ENCODE measurements at regions not wholly inside any gene's neighbourhood (a gene's known extent, or its start where the extent isn't known, plus 50 kb on each side); places are given as distances from the start of the nearest gene placed in this dataset.
"Not testable (repeated sequence)": the region's sequence is repeated elsewhere in the genome, so short reads cannot be mapped to it uniquely, and the experiment has no call there.

GRCh38 chr5:39532511-39532910 lies 107.7 kb upstream of the DAB2 start:
- no peak for ATAC-seq (replicated peaks in 1 of 2)

GRCh38 chr5:39531306-39531705 lies 106.5 kb upstream of the DAB2 start:
- Mint-ChIP-seq H3K27ac (no peak overlapping the region), H3K4me1 (ENCODE audit: low read depth) (no peaks in the 10 kb centered on the region), H3K4me3 (no peak overlapping the region), H3K9me3 (no peaks in the 10 kb centered on the region), H3K27me3 (ENCODE audit: low read depth) (peaks cover 7% of the 10 kb centered on the region), H3K36me3 (ENCODE audit: insufficient read depth in 2 of 2) (no peaks in the 10 kb centered on the region)
- ATAC-seq (replicated peaks in 1 of 2) (no peak), DNase-seq (no peak)

More at GRCh38 chr5:39532511-39532910, 107.7 kb upstream of the DAB2 start:
- Mint-ChIP-seq H3K27ac (no peak overlapping the region), H3K4me1 (ENCODE audit: low read depth) (no peaks in the 10 kb centered on the region), H3K27me3 (ENCODE audit: low read depth) (peaks cover 14% of the 10 kb centered on the region), H3K36me3 (ENCODE audit: insufficient read depth in 2 of 2) (no peaks in the 10 kb centered on the region), H3K9me3 (no peaks in the 10 kb centered on the region), H3K4me3 (no peak overlapping the region)
- DNase-seq, result no peak

- DNase-seq, result no peak
- Mint-ChIP-seq H3K27me3 (ENCODE audit: low read depth) (peaks cover 16% of the 10 kb centered on the region), H3K4me3 (no peak overlapping the region), H3K27ac (no peak overlapping the region), H3K36me3 (ENCODE audit: insufficient read depth in 2 of 2) (no peaks in the 10 kb centered on the region), H3K4me1 (ENCODE audit: low read depth) (no peaks in the 10 kb centered on the region), H3K9me3 (no peaks in the 10 kb centered on the region)
- no peak for ATAC-seq (replicated peaks in 1 of 2)
These were observed 102.2 kb upstream of the DAB2 start for GRCh38 chr5:39526914-39527477.

GRCh38 chr5:39525781-39526180 lies 101.0 kb upstream of the DAB2 start:
- not testable (repeated sequence) for H3K27ac Mint-ChIP-seq; H3K36me3 Mint-ChIP-seq (ENCODE audit: insufficient read depth in 2 of 2); H3K4me3 Mint-ChIP-seq; ATAC-seq (replicated peaks in 1 of 2); H3K4me1 Mint-ChIP-seq (ENCODE audit: low read depth); DNase-seq; H3K9me3 Mint-ChIP-seq
- peaks cover 19% of the 10 kb centered on the region for H3K27me3 Mint-ChIP-seq (ENCODE audit: low read depth)

DNA sequence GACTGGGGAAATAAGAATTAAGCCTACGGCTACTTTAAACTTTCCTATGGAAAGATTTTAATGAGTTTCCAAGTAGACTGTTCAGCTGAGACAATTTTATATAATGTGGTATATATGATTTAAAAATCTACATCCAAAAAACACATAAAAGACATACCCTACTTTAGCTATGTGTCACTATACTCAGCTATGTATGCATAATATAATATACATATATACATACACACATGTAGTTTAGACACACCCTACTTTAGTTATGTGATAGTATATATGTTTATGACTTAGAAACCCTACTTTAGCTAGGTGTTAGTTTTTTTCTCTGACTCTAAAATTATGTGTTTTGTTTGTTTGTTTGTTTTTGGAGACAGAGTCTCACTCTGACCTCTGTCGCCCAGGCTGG lies 100.5 kb upstream of the DAB2 start:
- H3K27me3 Mint-ChIP-seq (ENCODE audit: low read depth), result peaks cover 15% of the 10 kb centered on the region

DNA sequence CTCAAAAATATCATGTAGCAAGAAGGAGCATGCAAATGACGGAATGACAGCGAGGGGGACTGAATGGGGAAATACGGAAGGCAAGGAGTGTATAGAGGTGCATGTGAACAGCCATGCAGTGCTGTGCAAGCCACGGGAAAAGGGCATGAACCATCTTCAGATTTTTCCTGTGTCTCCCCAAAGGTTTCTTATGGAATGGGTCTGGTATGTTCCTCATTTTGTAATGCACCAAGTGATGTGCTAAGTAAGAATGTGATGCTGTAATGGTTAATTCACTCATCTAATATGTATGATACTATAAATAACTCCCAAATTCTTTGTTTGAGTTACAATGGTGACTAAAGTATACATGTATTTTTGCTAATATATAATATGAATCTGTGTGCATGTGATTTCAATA lies 99.0 kb upstream of the DAB2 start:
- Mint-ChIP-seq H3K4me3 (no peak overlapping the region), H3K27ac (no peak overlapping the region), H3K9me3 (peaks cover 0 to 3% of the 10 kb centered on the region in 2 donors), H3K4me1 (ENCODE audit: low read depth) (no peaks in the 10 kb centered on the region), H3K36me3 (ENCODE audit: insufficient read depth in 2 of 2) (no peaks in the 10 kb centered on the region), H3K27me3 (ENCODE audit: low read depth) (peaks cover 15% of the 10 kb centered on the region)
- no peak for ATAC-seq (replicated peaks in 1 of 2)
- no peak for DNase-seq

More for the DNA sequence above, 100.5 kb upstream of the DAB2 start:
- H3K4me1 Mint-ChIP-seq (ENCODE audit: low read depth), result no peaks in the 10 kb centered on the region
- peaks cover 0 to 3% of the 10 kb centered on the region in 2 donors for H3K9me3 Mint-ChIP-seq
- H3K4me3 Mint-ChIP-seq, result no peak overlapping the region
- no peak overlapping the region for H3K27ac Mint-ChIP-seq
- ATAC-seq (replicated peaks in 1 of 2) (no peak), DNase-seq (no peak)
- no peaks in the 10 kb centered on the region for H3K36me3 Mint-ChIP-seq (ENCODE audit: insufficient read depth in 2 of 2)

- no peak overlapping the region for H3K27ac Mint-ChIP-seq
- DNase-seq (no peak), ATAC-seq (replicated peaks in 1 of 2) (no peak)
- H3K27me3 Mint-ChIP-seq (ENCODE audit: low read depth), result peaks cover 15% of the 10 kb centered on the region
- H3K4me3 Mint-ChIP-seq, result no peak overlapping the region
- H3K9me3 Mint-ChIP-seq, result peaks cover 0 to 3% of the 10 kb centered on the region in 2 donors
- no peaks in the 10 kb centered on the region for H3K36me3 Mint-ChIP-seq (ENCODE audit: insufficient read depth in 2 of 2)
- H3K4me1 Mint-ChIP-seq (ENCODE audit: low read depth), result no peaks in the 10 kb centered on the region
These were observed 97.3 kb upstream of the DAB2 start for GRCh38 chr5:39521940-39522590.

DNA sequence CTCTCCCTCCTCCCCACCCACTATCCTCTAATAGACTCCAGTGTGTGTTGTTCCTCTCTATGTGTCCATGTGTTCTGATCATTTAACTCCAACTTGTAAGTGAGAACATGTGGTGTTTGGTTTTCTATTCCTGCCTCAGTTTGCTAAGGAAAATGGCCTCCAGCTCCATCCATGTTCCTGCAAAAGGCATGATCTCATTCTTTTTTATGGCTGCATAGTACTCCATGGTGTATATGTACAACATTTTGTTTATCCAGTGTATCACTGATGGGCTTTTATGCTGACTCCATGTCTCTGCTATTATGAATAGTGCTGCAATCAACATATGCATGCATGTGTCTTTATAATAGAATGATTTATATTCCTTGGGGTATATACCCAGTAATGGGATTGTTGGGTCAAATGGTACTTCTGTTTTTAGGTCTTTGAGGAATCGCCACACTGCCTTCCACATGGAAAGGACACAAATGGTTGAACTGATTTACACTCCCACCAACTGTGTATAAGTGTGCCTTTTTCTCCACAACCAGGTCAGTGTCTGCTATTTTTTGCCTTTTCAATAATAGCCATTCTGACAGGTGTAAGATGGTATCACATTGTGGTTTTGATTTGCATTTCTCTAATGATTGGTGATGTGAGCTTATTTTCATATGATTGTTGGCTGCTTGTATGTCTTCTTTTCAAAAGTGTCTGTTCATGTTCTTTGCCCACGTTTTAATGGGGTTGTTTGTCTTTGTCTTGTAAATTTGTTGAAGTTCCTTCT lies 96.5 kb upstream of the DAB2 start:
- Mint-ChIP-seq H3K9me3 (peaks cover 0 to 3% of the 10 kb centered on the region in 2 donors), H3K4me3 (no peak overlapping the region), H3K27me3 (ENCODE audit: low read depth) (peaks cover 15% of the 10 kb centered on the region), H3K4me1 (ENCODE audit: low read depth) (no peaks in the 10 kb centered on the region), H3K36me3 (ENCODE audit: insufficient read depth in 2 of 2) (no peaks in the 10 kb centered on the region), H3K27ac (no peak overlapping the region)
- ATAC-seq (replicated peaks in 1 of 2) (no peak), DNase-seq (no peak)

GRCh38 chr5:39520232-39520572 lies 95.4 kb upstream of the DAB2 start:
- Mint-ChIP-seq H3K36me3 (ENCODE audit: insufficient read depth in 2 of 2) (no peaks in the 10 kb centered on the region), H3K27ac (no peak overlapping the region), H3K4me3 (no peak overlapping the region), H3K4me1 (ENCODE audit: low read depth) (no peaks in the 10 kb centered on the region), H3K27me3 (ENCODE audit: low read depth) (peaks cover 15% of the 10 kb centered on the region), H3K9me3 (peaks cover 0 to 3% of the 10 kb centered on the region in 2 donors)
- ATAC-seq (replicated peaks in 1 of 2), result no peak
- DNase-seq, result no peak

GRCh38 chr5:39519566-39520231 lies 94.9 kb upstream of the DAB2 start:
- Mint-ChIP-seq H3K27ac (no peak overlapping the region), H3K4me1 (ENCODE audit: low read depth) (no peaks in the 10 kb centered on the region), H3K27me3 (ENCODE audit: low read depth) (peaks cover 15% of the 10 kb centered on the region), H3K9me3 (peaks cover 0 to 3% of the 10 kb centered on the region in 2 donors), H3K36me3 (ENCODE audit: insufficient read depth in 2 of 2) (no peaks in the 10 kb centered on the region), H3K4me3 (no peak overlapping the region)
- DNase-seq (no peak), ATAC-seq (replicated peaks in 1 of 2) (no peak)

- Mint-ChIP-seq H3K27ac (no peak overlapping the region), H3K36me3 (ENCODE audit: insufficient read depth in 2 of 2) (no peaks in the 10 kb centered on the region), H3K4me3 (no peak overlapping the region), H3K27me3 (ENCODE audit: low read depth) (peaks cover 15% of the 10 kb centered on the region), H3K4me1 (ENCODE audit: low read depth) (no peaks in the 10 kb centered on the region), H3K9me3 (peaks cover 0 to 3% of the 10 kb centered on the region in 2 donors)
- DNase-seq (no peak), ATAC-seq (replicated peaks in 1 of 2) (no peak)
These were observed 94.3 kb upstream of the DAB2 start for GRCh38 chr5:39519079-39519478.

- DNase-seq (no peak), ATAC-seq (replicated peaks in 1 of 2) (no peak)
- H3K27ac Mint-ChIP-seq, result no peak overlapping the region
- peaks cover 19% of the 10 kb centered on the region for H3K27me3 Mint-ChIP-seq (ENCODE audit: low read depth)
- no peak overlapping the region for H3K4me3 Mint-ChIP-seq
- H3K4me1 Mint-ChIP-seq (ENCODE audit: low read depth), result no peaks in the 10 kb centered on the region
- no peaks in the 10 kb centered on the region for H3K36me3 Mint-ChIP-seq (ENCODE audit: insufficient read depth in 2 of 2)
- peaks cover 0 to 3% of the 10 kb centered on the region in 2 donors for H3K9me3 Mint-ChIP-seq
These were observed 93.7 kb upstream of the DAB2 start for GRCh38 chr5:39518516-39518915.

DNA sequence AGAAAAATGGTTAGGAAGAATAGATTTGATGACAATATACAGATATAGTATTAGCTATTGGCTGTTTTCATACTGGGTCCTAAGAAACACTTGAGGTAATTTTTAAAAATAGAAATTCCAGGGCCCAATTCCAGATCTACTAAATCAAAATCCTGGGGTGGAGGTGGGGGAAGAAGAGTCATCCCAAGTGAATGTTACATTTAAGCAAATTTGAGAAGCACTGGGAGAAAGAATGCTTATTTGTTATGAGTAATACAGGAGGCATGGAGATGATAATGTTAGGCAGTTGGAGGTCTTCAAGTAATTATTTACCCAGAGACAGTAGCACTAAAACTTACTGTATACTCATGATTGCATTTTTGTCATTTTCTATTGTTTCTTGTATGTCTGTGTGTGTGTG lies 93.0 kb upstream of the DAB2 start:
- no peak for ATAC-seq (replicated peaks in 1 of 2)
- Mint-ChIP-seq H3K27me3 (ENCODE audit: low read depth) (peaks cover 20% of the 10 kb centered on the region), H3K4me3 (no peak overlapping the region), H3K36me3 (ENCODE audit: insufficient read depth in 2 of 2) (no peaks in the 10 kb centered on the region), H3K4me1 (ENCODE audit: low read depth) (no peaks in the 10 kb centered on the region), H3K27ac (no peak overlapping the region), H3K9me3 (peaks cover 0 to 3% of the 10 kb centered on the region in 2 donors)
- DNase-seq, result no peak

Measured in activated T-cell treated with anti-CD3 and anti-CD28 coated beads, Interleukin-2, amount 50 U/mL, for 72 hours (primary cell).